Epithelial cell of esophagus (primary cell): ENCODE measurements at regions not wholly inside any gene's neighbourhood (a gene's known extent, or its start where the extent isn't known, plus 50 kb on each side); places are given as distances from the start of the nearest gene placed in this dataset.
"Not testable (repeated sequence)": the region's sequence is repeated elsewhere in the genome, so short reads cannot be mapped to it uniquely, and the experiment has no call there.

ENCODE experiments used
- DNase-seq: peaks from one replicate; pipeline ENCODE4 v3.0.0; 2010; ENCODE audit warnings: low read depth
- H3K4me3 ChIP-seq: 2 replicates; pipeline ENCODE4 v1.5.1; 2011; ENCODE audit warnings: mild to moderate bottlenecking, low read length, control low read depth
- CTCF ChIP-seq: IDR thresholded peaks from 2 replicates; pipeline ENCODE4 v1.5.1; 2011; ENCODE audit warnings: low read depth, mild to moderate bottlenecking, low read length, control low read depth, inconsistent platforms; ENCODE audit not compliant: insufficient read depth; ENCODE audit errors: missing control alignments

- DNase-seq = peak; percentile 79
Observed at GRCh38 chr12:100058482-100059029, 73.8 kb upstream of the ANKS1B start.

GRCh38 chr12:100046202-100046601, 61.5 kb upstream of the ANKS1B start:
- not testable (repeated sequence) for DNase-seq, H3K4me3 ChIP-seq

More at GRCh38 chr12:100058482-100059029, 73.8 kb upstream of the ANKS1B start:
- peak; percentile 45 for TF ChIP-seq CTCF
- no peak overlapping the region for H3K4me3 ChIP-seq

- TF ChIP-seq CTCF = no peak
- no peak for DNase-seq
- no peak overlapping the region for H3K4me3 ChIP-seq
Observed at GRCh38 chr12:100044266-100044665, 59.5 kb upstream of the ANKS1B start.

GRCh38 chr12:100043631-100044030, 58.9 kb upstream of the ANKS1B start:
- TF ChIP-seq CTCF = no peak
- DNase-seq = peak; percentile 16

More at GRCh38 chr12:100043631-100044030, 58.9 kb upstream of the ANKS1B start:
- no peak overlapping the region for H3K4me3 ChIP-seq
